ENCODE measurements at regions not wholly inside any gene's neighbourhood (a gene's known extent, or its start where the extent isn't known, plus 50 kb on each side); places are given as distances from the start of the nearest gene placed in this dataset.

DNA sequence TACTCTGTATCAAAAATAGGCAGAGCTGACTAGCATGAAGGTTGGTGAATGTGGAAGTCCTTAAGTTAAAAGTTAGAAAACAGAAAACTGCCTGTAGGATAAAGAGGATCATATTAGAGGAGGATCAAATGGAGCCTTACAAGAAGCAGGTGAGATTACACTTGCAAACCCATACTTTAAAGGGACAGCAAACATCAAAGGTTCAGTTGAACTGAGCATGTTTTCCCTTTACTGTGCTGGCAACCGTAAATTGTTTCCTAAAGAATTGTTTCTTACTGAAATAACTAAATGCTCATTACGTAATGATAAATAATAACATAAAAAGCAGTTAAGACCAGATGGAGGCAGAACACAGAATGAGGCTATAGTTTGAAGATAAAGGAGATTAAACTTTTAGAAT lies 465.3 kb upstream of the FTMT start:
- TF ChIP-seq RFX5 (IDR thresholded peaks at IDR 0.05; ENCODE audit: low read length) (no peak), FOXJ3 (CRISPR knock-in tag; IDR thresholded peaks at IDR 0.05) (no peak), ELF1 (IDR thresholded peaks at IDR 0.05) (no peak)
- TF ChIP-seq, protein P1, sequence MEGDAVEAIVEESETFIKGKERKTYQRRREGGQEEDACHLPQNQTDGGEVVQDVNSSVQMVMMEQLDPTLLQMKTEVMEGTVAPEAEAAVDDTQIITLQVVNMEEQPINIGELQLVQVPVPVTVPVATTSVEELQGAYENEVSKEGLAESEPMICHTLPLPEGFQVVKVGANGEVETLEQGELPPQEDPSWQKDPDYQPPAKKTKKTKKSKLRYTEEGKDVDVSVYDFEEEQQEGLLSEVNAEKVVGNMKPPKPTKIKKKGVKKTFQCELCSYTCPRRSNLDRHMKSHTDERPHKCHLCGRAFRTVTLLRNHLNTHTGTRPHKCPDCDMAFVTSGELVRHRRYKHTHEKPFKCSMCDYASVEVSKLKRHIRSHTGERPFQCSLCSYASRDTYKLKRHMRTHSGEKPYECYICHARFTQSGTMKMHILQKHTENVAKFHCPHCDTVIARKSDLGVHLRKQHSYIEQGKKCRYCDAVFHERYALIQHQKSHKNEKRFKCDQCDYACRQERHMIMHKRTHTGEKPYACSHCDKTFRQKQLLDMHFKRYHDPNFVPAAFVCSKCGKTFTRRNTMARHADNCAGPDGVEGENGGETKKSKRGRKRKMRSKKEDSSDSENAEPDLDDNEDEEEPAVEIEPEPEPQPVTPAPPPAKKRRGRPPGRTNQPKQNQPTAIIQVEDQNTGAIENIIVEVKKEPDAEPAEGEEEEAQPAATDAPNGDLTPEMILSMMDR (IDR thresholded peaks at IDR 0.05): no peak

Data from SK-N-SH (cell line).